H1 (cell line): ENCODE measurements at regions not wholly inside any gene's neighbourhood (a gene's known extent, or its start where the extent isn't known, plus 50 kb on each side); places are given as distances from the start of the nearest gene placed in this dataset.

Source experiments
- CTCF ChIA-PET: fragments of 300-600 bp; sonication (Branson Sonifier 250); formaldehyde crosslinking; loops from one replicate; lab custom pipeline; 2021; ENCODE audit not compliant: partially characterized antibody; lab: Charles Lee
- POLR2A ChIA-PET: fragments of 300-600 bp; sonication (Branson Sonifier 250); formaldehyde crosslinking; loops from one replicate; lab custom pipeline; 2021; ENCODE audit warnings: inconsistent platforms; ENCODE audit not compliant: partially characterized antibody; lab: Charles Lee
- DNase-seq, 2 experiments: peaks; one replicate each; pipeline versions ENCODE4 v3.0.0 to v3.0.0-alpha.2; 2010 to 2022; ENCODE audit warnings: low spot score in 2 of 2, low read depth in 1 of 2, mixed read lengths in 1 of 2
- FAIRE-seq: peaks from 2 replicates; lab custom pipeline; 2011; peaks lifted over from hg19 to GRCh38; lab: Jason Lieb, UNC
- H2AFZ ChIP-seq: 2 replicates; pipeline ENCODE4 v1.8.1; 2012; ENCODE audit warnings: low read length, inconsistent platforms
- H2AK5ac ChIP-seq: 2 replicates; pipeline ENCODE4 v1.6.1; 2013; ENCODE audit warnings: low read depth, low read length
- H2BK120ac ChIP-seq: replicated peaks from 2 replicates; pipeline ENCODE3; 2013; ENCODE audit warnings: low read depth, low read length, inconsistent platforms
- H2BK12ac ChIP-seq: 2 replicates; pipeline ENCODE4 v1.6.1; 2013; ENCODE audit warnings: low read depth, low read length
- H2BK15ac ChIP-seq: 2 replicates; pipeline ENCODE4 v1.6.1; 2013; ENCODE audit warnings: low read length
- H2BK20ac ChIP-seq: 2 replicates; pipeline ENCODE4 v1.6.1; 2013; ENCODE audit warnings: low read length
- H2BK5ac ChIP-seq: 2 replicates; pipeline ENCODE4 v1.6.1; 2013; ENCODE audit warnings: low read depth, low read length
- H3K14ac ChIP-seq: 2 replicates; pipeline ENCODE4 v1.6.1; 2013; ENCODE audit warnings: inconsistent platforms; ENCODE audit not compliant: insufficient read length
- H3K18ac ChIP-seq: 2 replicates; pipeline ENCODE4 v1.6.1; 2013; ENCODE audit warnings: low read length; ENCODE audit errors: extremely low read depth
- H3K23ac ChIP-seq: 2 replicates; pipeline ENCODE4 v1.6.1; 2013; ENCODE audit warnings: inconsistent platforms; ENCODE audit not compliant: insufficient read length
- H3K23me2 ChIP-seq: 2 replicates; pipeline ENCODE4 v1.6.1; 2013; ENCODE audit warnings: low read depth, low read length
- H3K27ac ChIP-seq: 2 replicates; pipeline ENCODE4 v1.6.1; 2011; ENCODE audit warnings: low read depth, low read length, inconsistent platforms
- H3K27me3 ChIP-seq, 4 experiments: replicated peaks in 1 of 4; 1 replicate in 1 of 4; 2 replicates in 3 of 4; pipeline versions ENCODE4 v1.6.1 to v1.8.1; 2011 to 2013; ENCODE audit warnings: low read length in 3 of 4, mild to moderate bottlenecking in 3 of 4, inconsistent platforms in 2 of 4, mixed read lengths in 2 of 4, moderate library complexity in 1 of 4; ENCODE audit not compliant: control insufficient read depth in 3 of 4, insufficient read depth in 3 of 4; ENCODE audit errors: extremely low read depth in 1 of 4
- H3K36me3 ChIP-seq, 4 experiments: 2 replicates each; pipeline versions ENCODE4 v1.6.1 to v1.8.1; 2011 to 2013; ENCODE audit warnings: mild to moderate bottlenecking in 4 of 4, low read length in 3 of 4, moderate library complexity in 2 of 4, control low read depth in 1 of 4, inconsistent platforms in 1 of 4; ENCODE audit not compliant: insufficient read depth in 4 of 4, control insufficient read depth in 2 of 4
- H3K4ac ChIP-seq: replicated peaks from 2 replicates; pipeline ENCODE3; 2013; ENCODE audit warnings: low read length, low read depth, mixed read lengths, inconsistent platforms; ENCODE audit not compliant: insufficient read length
- H3K4me1 ChIP-seq, 4 experiments: replicated peaks in 1 of 4; 1 replicate in 1 of 4; 2 replicates in 3 of 4; pipeline versions ENCODE4 v1.6.1 to v1.8.1; 2011 to 2013; ENCODE audit warnings: low read length in 3 of 4, inconsistent platforms in 2 of 4, mixed read lengths in 1 of 4; ENCODE audit not compliant: insufficient read depth in 4 of 4, control insufficient read depth in 3 of 4
- H3K4me2 ChIP-seq, 2 experiments: 2 replicates each; pipeline versions ENCODE4 v1.6.1 to v1.8.1; 2011 to 2013; ENCODE audit warnings: low read depth in 2 of 2, low read length in 2 of 2, control low read depth in 1 of 2, inconsistent platforms in 1 of 2, mild to moderate bottlenecking in 1 of 2; ENCODE audit not compliant: insufficient read depth in 1 of 2
- H3K4me3 ChIP-seq, 4 experiments: fragments of 200-600, 300-600 bp in 1 of 4; sonication (generic), shearing (Covaris generic), sonication (Bioruptor Twin) in 1 of 4; 2 replicates each; pipeline versions ENCODE4 v1.5.1 to v1.8.1; 2011 to 2016; ENCODE audit warnings: low read length in 4 of 4, low read depth in 3 of 4, control low read depth in 2 of 4, inconsistent platforms in 2 of 4, mild to moderate bottlenecking in 2 of 4, mixed read lengths in 1 of 4, moderate library complexity in 1 of 4; ENCODE audit not compliant: insufficient read depth in 2 of 4; ENCODE audit errors: extremely low read depth in 1 of 4
- H3K56ac ChIP-seq: replicated peaks from 2 replicates; pipeline ENCODE3; 2013; ENCODE audit warnings: low read depth, mild to moderate bottlenecking, mixed read lengths, low read length, inconsistent platforms; ENCODE audit not compliant: insufficient read length
- H3K79me1 ChIP-seq: 2 replicates; pipeline ENCODE4 v1.6.1; 2013; ENCODE audit warnings: low read depth, low read length, control low read depth
- H3K79me2 ChIP-seq, 2 experiments: 2 replicates each; pipeline versions ENCODE4 v1.6.1 to v1.8.1; 2012 to 2013; ENCODE audit warnings: low read length in 2 of 2, mild to moderate bottlenecking in 2 of 2, inconsistent platforms in 1 of 2; ENCODE audit not compliant: insufficient read depth in 2 of 2, control insufficient read depth in 1 of 2
- H3K9ac ChIP-seq, 4 experiments: replicated peaks in 1 of 4; 1 replicate in 1 of 4; 2 replicates in 3 of 4; pipeline versions ENCODE4 v1.6.1 to v1.8.1; 2011 to 2013; ENCODE audit warnings: low read depth in 3 of 4, low read length in 3 of 4, control low read depth in 2 of 4, mild to moderate bottlenecking in 2 of 4, moderate library complexity in 2 of 4, inconsistent platforms in 1 of 4; ENCODE audit errors: extremely low read depth in 1 of 4
- H3K9me3 ChIP-seq, 2 experiments: 2 replicates each; pipeline versions ENCODE4 v1.6.1 to v1.8.1; 2012 to 2013; ENCODE audit warnings: mild to moderate bottlenecking in 2 of 2, moderate library complexity in 2 of 2, control low read depth in 1 of 2, inconsistent platforms in 1 of 2, low read depth in 1 of 2, low read length in 1 of 2, mixed read lengths in 1 of 2; ENCODE audit not compliant: insufficient read depth in 2 of 2
- H4K20me1 ChIP-seq, 2 experiments: replicated peaks in 1 of 2; 2 replicates each; pipeline versions ENCODE3 to v1.8.1; 2011 to 2013; ENCODE audit warnings: inconsistent platforms in 2 of 2, low read length in 2 of 2, mild to moderate bottlenecking in 1 of 2; ENCODE audit not compliant: insufficient read depth in 2 of 2, control insufficient read depth in 1 of 2
- H4K5ac ChIP-seq: 2 replicates; pipeline ENCODE4 v1.6.1; 2013; ENCODE audit warnings: low read length, low read depth, mixed read lengths, inconsistent platforms; ENCODE audit not compliant: insufficient read length
- H4K8ac ChIP-seq: 2 replicates; pipeline ENCODE4 v1.8.0; 2013; ENCODE audit warnings: mild to moderate bottlenecking, moderate library complexity, low read length, inconsistent platforms; ENCODE audit not compliant: insufficient read depth; ENCODE audit errors: extremely low read depth
- H4K91ac ChIP-seq: replicated peaks from 2 replicates; pipeline ENCODE3; 2013; ENCODE audit warnings: low read length, mixed read lengths, inconsistent platforms; ENCODE audit not compliant: insufficient read length
- ASH2L ChIP-seq: fragments of 200-600, 300-600 bp; sonication (generic); IDR thresholded peaks from one replicate; pipeline ENCODE4 v1.7.1; 2017; ENCODE audit warnings: low read length
- CBX5 ChIP-seq: fragments of 300-800, 300-1000 bp; sonication (generic); IDR thresholded peaks from 2 replicates; pipeline ENCODE4 v1.7.1; 2016; ENCODE audit warnings: antibody characterized with exemption, low read length, low read depth
- CEBPB ChIP-seq: IDR thresholded peaks from 2 replicates; pipeline ENCODE4 v1.6.1; 2012; ENCODE audit warnings: low read depth, low read length
- EGR1 ChIP-seq: IDR thresholded peaks from 2 replicates; pipeline ENCODE4 v1.6.1; 2011; ENCODE audit warnings: low read depth, low read length, borderline replicate concordance
- SAP30 ChIP-seq: fragments of 300-600 bp; sonication (generic); IDR thresholded peaks from 2 replicates; pipeline ENCODE4 v1.7.1; 2012; ENCODE audit warnings: low read length, moderate library complexity, mild to moderate bottlenecking, inconsistent platforms; ENCODE audit not compliant: insufficient read depth, insufficient replicate concordance
- WGBS, 2 experiments: shearing (Covaris generic) in 1 of 2; methylation state at CpG; one replicate each; pipeline versions ENCODE4 v1.1.6 to v1.1.7; 2013 to 2015; ENCODE audit warnings: low lambda C conversion rate in 2 of 2, mixed read lengths in 2 of 2, inconsistent platforms in 1 of 2, low coverage in 1 of 2, missing lambda C conversion rate in 1 of 2; ENCODE audit not compliant: insufficient replicate concordance in 2 of 2, insufficient coverage in 1 of 2, insufficient read length in 1 of 2; ENCODE audit errors: extremely low coverage in 1 of 2, missing lambda C conversion rate in 1 of 2; 5-methylcytosine and 5-hydroxymethylcytosine counted together
- TF ChIP-seq, protein P1 (sequence below): IDR thresholded peaks from 2 replicates; pipeline ENCODE4 v1.6.1; 2012; ENCODE audit warnings: low read length, inconsistent platforms

DNA sequence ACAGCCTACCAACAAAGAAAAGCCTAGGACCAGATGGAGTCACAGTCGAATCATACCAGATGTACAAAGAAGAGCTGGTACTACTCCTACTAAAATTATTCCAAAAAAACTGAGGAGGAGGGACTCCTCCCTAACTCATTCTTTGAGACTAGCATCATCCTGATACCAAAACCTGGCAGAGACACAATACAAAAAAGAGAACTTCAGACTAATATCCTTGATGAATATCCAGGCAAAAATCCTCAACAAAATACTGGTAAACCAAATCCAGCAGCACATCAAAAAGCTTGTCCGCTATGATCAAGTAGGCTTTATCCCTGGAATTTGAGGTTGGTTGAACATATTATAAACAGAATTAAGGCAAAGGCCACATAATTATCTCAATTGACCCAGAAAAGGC is 900.4 kb upstream of the ARRDC3 start:
- Histone ChIP-seq H3K9ac (no peak overlapping the region), H3K36me3 (no peaks in the 10 kb centered on the region), H3K4ac (no peak overlapping the region), H2BK120ac (no peak overlapping the region), H2BK20ac (no peak overlapping the region), H2AK5ac (no peak overlapping the region), H3K27me3 (no peaks in the 10 kb centered on the region), H2BK15ac (no peak overlapping the region), H3K4me3 (no peak overlapping the region), H3K79me1 (no peaks in the 10 kb centered on the region)
- POLR2A ChIA-PET = no interaction called here
- TF ChIP-seq ASH2L = no peak
- TF ChIP-seq CBX5 = no peak
- TF ChIP-seq CEBPB = no peak
- TF ChIP-seq, protein P1, sequence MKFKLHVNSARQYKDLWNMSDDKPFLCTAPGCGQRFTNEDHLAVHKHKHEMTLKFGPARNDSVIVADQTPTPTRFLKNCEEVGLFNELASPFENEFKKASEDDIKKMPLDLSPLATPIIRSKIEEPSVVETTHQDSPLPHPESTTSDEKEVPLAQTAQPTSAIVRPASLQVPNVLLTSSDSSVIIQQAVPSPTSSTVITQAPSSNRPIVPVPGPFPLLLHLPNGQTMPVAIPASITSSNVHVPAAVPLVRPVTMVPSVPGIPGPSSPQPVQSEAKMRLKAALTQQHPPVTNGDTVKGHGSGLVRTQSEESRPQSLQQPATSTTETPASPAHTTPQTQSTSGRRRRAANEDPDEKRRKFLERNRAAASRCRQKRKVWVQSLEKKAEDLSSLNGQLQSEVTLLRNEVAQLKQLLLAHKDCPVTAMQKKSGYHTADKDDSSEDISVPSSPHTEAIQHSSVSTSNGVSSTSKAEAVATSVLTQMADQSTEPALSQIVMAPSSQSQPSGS = no peak
- TF ChIP-seq EGR1 = no peak
- TF ChIP-seq SAP30 = no peak
- TF ChIP-seq, all 59 proteins: peak for 0
- H3K4me2 ChIP-seq = no peak overlapping the region
- no peaks in the 10 kb centered on the region for H4K20me1 ChIP-seq
- no peak overlapping the region for H3K56ac ChIP-seq
- no peaks in the 10 kb centered on the region for H3K79me2 ChIP-seq
- H3K18ac ChIP-seq = no peak overlapping the region
- H3K27ac ChIP-seq = no peak overlapping the region
- H4K91ac ChIP-seq = no peak overlapping the region
- no peak overlapping the region for H4K5ac ChIP-seq
- no peak overlapping the region for H2BK12ac ChIP-seq
- H3K23ac ChIP-seq = no peak overlapping the region
- peaks cover 0 to 4% of the 10 kb centered on the region in 2 experiments; a peak in 2 of 4 replicates for H3K9me3 ChIP-seq
- DNase-seq (no peak), FAIRE-seq (no peak)
- WGBS, 2 experiments = 90% methylated on average over 2 of the region's 2 CpGs; no CpG with 5 or more reads in 1 of the 2 experiments
- H2BK5ac ChIP-seq = no peak overlapping the region
- H3K23me2 ChIP-seq = no peaks in the 10 kb centered on the region
- no peak overlapping the region for H4K8ac ChIP-seq
- no peak overlapping the region for H3K14ac ChIP-seq
- H3K4me1 ChIP-seq = no peaks in the 10 kb centered on the region
- CTCF ChIA-PET = interaction anchor here (0.7 kb wide), 1 partner anchor 232 kb away, joined by 3 read pairs; no protein-coding TSS in a partner anchor
- H2AFZ ChIP-seq = no peak overlapping the region
